B cell (primary cell): ENCODE measurements at regions not wholly inside any gene's neighbourhood (a gene's known extent, or its start where the extent isn't known, plus 50 kb on each side); places are given as distances from the start of the nearest gene placed in this dataset.

ENCODE experiments used
- ATAC-seq: fragments of 200-7000 bp; cut with Tn5 transposase; one replicate; pipeline ENCODE4 v1.10.0; 2021; ENCODE audit warnings: low read depth, mild to moderate bottlenecking, moderate number of reproducible peaks, moderate library complexity
- CTCF ChIA-PET: fragments of 350-600 bp; sonication (Branson Sonifier 250); formaldehyde crosslinking; loops from one replicate; lab custom pipeline; 2021; ENCODE audit warnings: antibody characterized with exemption, inconsistent platforms; lab: Charles Lee
- POLR2A ChIA-PET: fragments of 350-600 bp; sonication (Branson Sonifier 250); formaldehyde crosslinking; loops from one replicate; lab custom pipeline; 2021; ENCODE audit warnings: antibody characterized with exemption; lab: Charles Lee
- DNase-seq: peaks from one replicate; pipeline ENCODE4 v3.0.0; 2013
- H2AFZ ChIP-seq: 2 replicates; pipeline ENCODE4 v1.6.1; 2012; ENCODE audit warnings: mild to moderate bottlenecking, low read depth, low read length; ENCODE audit not compliant: insufficient read depth, poor library complexity, severe bottlenecking
- H3K27ac ChIP-seq, 2 donors: 1 replicate in 1 of 2; 2 replicates in 1 of 2; pipeline ENCODE4 v1.5.1; 2012 to 2013; ENCODE audit warnings: low read length in 2 of 2, mild to moderate bottlenecking in 2 of 2, moderate library complexity in 1 of 2
- H3K27me3 ChIP-seq, 4 experiments: fragments of 200-600 bp in 1 of 4; sonication (generic) in 1 of 4; replicated peaks in 1 of 4; 1 replicate in 2 of 4; 2 replicates in 2 of 4; pipeline versions ENCODE4 v1.6.1 to v1.7.0; 2013 to 2016; ENCODE audit warnings: low read length in 3 of 4, mild to moderate bottlenecking in 2 of 4, mixed read lengths in 1 of 4, moderate library complexity in 1 of 4; ENCODE audit not compliant: insufficient read depth in 4 of 4, control insufficient read depth in 3 of 4; ENCODE audit errors: control extremely low read depth in 1 of 4
- H3K36me3 ChIP-seq, 2 experiments: replicated peaks in 1 of 2; 1 replicate in 1 of 2; 2 replicates in 1 of 2; pipeline versions ENCODE4 v1.6.1 to v1.7.1; 2013; ENCODE audit warnings: low read length in 1 of 2; ENCODE audit not compliant: insufficient read depth in 2 of 2, control insufficient read depth in 1 of 2; ENCODE audit errors: control extremely low read depth in 1 of 2, extremely low read depth in 1 of 2
- H3K4me1 ChIP-seq, 2 donors: fragments of 200-600 bp in 1 of 2; sonication (generic) in 1 of 2; 1 replicate in 1 of 2; 2 replicates in 1 of 2; pipeline versions ENCODE4 v1.5.1 to v1.6.1; 2013 to 2017; ENCODE audit warnings: low read length in 2 of 2; ENCODE audit not compliant: control insufficient read depth in 2 of 2, insufficient read depth in 2 of 2
- H3K4me2 ChIP-seq: replicated peaks from 2 replicates; pipeline ENCODE3; 2012; ENCODE audit warnings: mild to moderate bottlenecking, low read depth, low read length; ENCODE audit not compliant: poor library complexity, severe bottlenecking
- H3K4me3 ChIP-seq, 5 experiments: fragments of 200-600 bp in 1 of 5; sonication (generic) in 1 of 5; 1 replicate in 3 of 5; 2 replicates in 2 of 5; pipeline versions ENCODE4 v1.5.1 to v1.7.0; 2011 to 2016; ENCODE audit warnings: low read length in 4 of 5, mild to moderate bottlenecking in 4 of 5, low read depth in 2 of 5, control low read depth in 1 of 5, moderate library complexity in 1 of 5; ENCODE audit not compliant: insufficient read depth in 1 of 5; ENCODE audit errors: control extremely low read depth in 1 of 5, extremely low read depth in 1 of 5
- H3K79me2 ChIP-seq: fragments of 200-600 bp; sonication (generic); one replicate; pipeline ENCODE4 v1.6.0; 2016; ENCODE audit warnings: low read length; ENCODE audit not compliant: control insufficient read depth, insufficient read depth
- H3K9ac ChIP-seq: fragments of 200-600 bp; sonication (generic); 2 replicates; pipeline ENCODE4 v1.6.1; 2017; ENCODE audit warnings: mild to moderate bottlenecking, low read length, moderate library complexity
- H3K9me3 ChIP-seq, 3 donors: one replicate each; pipeline versions ENCODE4 v1.6.1 to v1.7.1; 2013; ENCODE audit warnings: low read length in 2 of 3; ENCODE audit not compliant: control insufficient read depth in 2 of 3, insufficient read depth in 1 of 3; ENCODE audit errors: control extremely low read depth in 1 of 3
- H4K20me1 ChIP-seq: 2 replicates; pipeline ENCODE4 v1.6.0; 2012; ENCODE audit warnings: mild to moderate bottlenecking, low read length; ENCODE audit not compliant: insufficient read depth, control insufficient read depth, poor library complexity, severe bottlenecking
- H3K27ac Mint-ChIP-seq: one replicate; pipeline ENCODE4 v1.8.0; 2021; ENCODE audit warnings: mixed read lengths
- H3K27me3 Mint-ChIP-seq: one replicate; pipeline ENCODE4 v1.8.0; 2021; ENCODE audit warnings: mixed read lengths
- H3K4me1 Mint-ChIP-seq: one replicate; pipeline ENCODE4 v1.8.0; 2021; ENCODE audit warnings: mixed read lengths
- H3K4me3 Mint-ChIP-seq: one replicate; pipeline ENCODE4 v1.8.0; 2021; ENCODE audit warnings: mixed read lengths
- H3K9me3 Mint-ChIP-seq: one replicate; pipeline ENCODE4 v1.8.0; 2022; ENCODE audit warnings: mixed read lengths; ENCODE audit not compliant: insufficient read depth
- EZH2 ChIP-seq: IDR thresholded peaks from 2 replicates; pipeline ENCODE4 v1.6.1; 2012; ENCODE audit warnings: borderline replicate concordance, low read depth, mild to moderate bottlenecking, moderate library complexity, low read length; ENCODE audit not compliant: insufficient read depth, poor library complexity, severe bottlenecking
- WGBS: methylation state at CpG from one replicate; pipeline ENCODE4 v1.1.5; 2013; ENCODE audit warnings: missing lambda C conversion rate; ENCODE audit not compliant: insufficient coverage; 5-methylcytosine and 5-hydroxymethylcytosine counted together
- intact Hi-C: fragments of 100-400 bp; cut with micrococcal nuclease; formaldehyde crosslinking; loops from one replicate; pipeline ENCODE4 v1.10.0; 2022
- TF ChIP-seq, protein P1 (sequence below): fragments of 200-600 bp; IDR thresholded peaks from one replicate; pipeline ENCODE4 v1.8.0; 2022; ENCODE audit warnings: antibody characterized with exemption, mild to moderate bottlenecking

GRCh38 chr1:96464991-96465390 is 256.6 kb upstream of the PTBP2 start:
- H3K27ac Mint-ChIP-seq: no peak overlapping the region
- Histone ChIP-seq H3K27ac (no peak overlapping the region), H2AFZ (no peak overlapping the region), H3K4me2 (no peak overlapping the region), H3K4me1 (no peaks in the 10 kb centered on the region), H3K36me3 (no peaks in the 10 kb centered on the region), H3K4me3 (no peak overlapping the region), H3K79me2 (no peaks in the 10 kb centered on the region), H3K9ac (no peak overlapping the region), H3K9me3 (no peaks in the 10 kb centered on the region), H4K20me1 (no peaks in the 10 kb centered on the region), H3K27me3 (no peaks in the 10 kb centered on the region)
- no peaks in the 10 kb centered on the region for H3K27me3 Mint-ChIP-seq
- no peaks in the 10 kb centered on the region for H3K4me1 Mint-ChIP-seq
- ChIA-PET POLR2A (no interaction called here), CTCF (no interaction called here)
- DNase-seq (no peak), ATAC-seq (no peak)
- intact Hi-C loops: no loop called here
- TF ChIP-seq, protein P1, sequence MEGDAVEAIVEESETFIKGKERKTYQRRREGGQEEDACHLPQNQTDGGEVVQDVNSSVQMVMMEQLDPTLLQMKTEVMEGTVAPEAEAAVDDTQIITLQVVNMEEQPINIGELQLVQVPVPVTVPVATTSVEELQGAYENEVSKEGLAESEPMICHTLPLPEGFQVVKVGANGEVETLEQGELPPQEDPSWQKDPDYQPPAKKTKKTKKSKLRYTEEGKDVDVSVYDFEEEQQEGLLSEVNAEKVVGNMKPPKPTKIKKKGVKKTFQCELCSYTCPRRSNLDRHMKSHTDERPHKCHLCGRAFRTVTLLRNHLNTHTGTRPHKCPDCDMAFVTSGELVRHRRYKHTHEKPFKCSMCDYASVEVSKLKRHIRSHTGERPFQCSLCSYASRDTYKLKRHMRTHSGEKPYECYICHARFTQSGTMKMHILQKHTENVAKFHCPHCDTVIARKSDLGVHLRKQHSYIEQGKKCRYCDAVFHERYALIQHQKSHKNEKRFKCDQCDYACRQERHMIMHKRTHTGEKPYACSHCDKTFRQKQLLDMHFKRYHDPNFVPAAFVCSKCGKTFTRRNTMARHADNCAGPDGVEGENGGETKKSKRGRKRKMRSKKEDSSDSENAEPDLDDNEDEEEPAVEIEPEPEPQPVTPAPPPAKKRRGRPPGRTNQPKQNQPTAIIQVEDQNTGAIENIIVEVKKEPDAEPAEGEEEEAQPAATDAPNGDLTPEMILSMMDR: no peak
- TF ChIP-seq EZH2: no peak
- no CpG with 5 or more reads among the region's 3 CpGs for WGBS
- H3K4me3 Mint-ChIP-seq: no peak overlapping the region
- no peaks in the 10 kb centered on the region for H3K9me3 Mint-ChIP-seq

DNA sequence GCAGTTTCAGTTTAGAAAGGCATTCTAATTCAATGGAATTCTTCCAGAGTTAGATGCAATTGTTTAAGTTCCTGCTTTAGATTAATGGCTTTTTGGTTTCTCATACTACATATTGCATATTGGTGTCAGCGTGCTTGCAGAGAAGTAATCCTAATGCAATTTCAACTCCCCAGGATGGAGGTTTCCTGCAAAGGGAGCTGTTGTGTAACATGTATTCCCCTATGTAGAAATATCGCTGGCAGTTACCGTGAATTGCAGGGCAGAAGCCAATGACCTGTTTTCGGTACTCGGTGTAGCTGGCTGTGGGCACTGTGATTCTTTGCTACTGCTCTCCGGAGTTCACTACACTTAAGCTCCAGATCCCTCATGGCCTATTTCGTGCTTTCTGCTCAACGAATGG is 256.1 kb upstream of the PTBP2 start:
- ATAC-seq: no peak
- DNase-seq: no peak
- Histone ChIP-seq H3K27ac (no peak overlapping the region), H2AFZ (no peak overlapping the region), H3K27me3 (no peaks in the 10 kb centered on the region), H3K9ac (no peak overlapping the region), H3K4me2 (no peak overlapping the region), H3K36me3 (no peaks in the 10 kb centered on the region), H3K9me3 (no peaks in the 10 kb centered on the region), H3K4me3 (no peak overlapping the region), H3K79me2 (no peaks in the 10 kb centered on the region), H3K4me1 (no peaks in the 10 kb centered on the region), H4K20me1 (no peaks in the 10 kb centered on the region)
- ChIA-PET CTCF (no interaction called here), POLR2A (no interaction called here)
- intact Hi-C loops: no loop called here
- no peak for TF ChIP-seq EZH2
- TF ChIP-seq, protein P1: no peak
- no peaks in the 10 kb centered on the region for H3K4me1 Mint-ChIP-seq
- no peaks in the 10 kb centered on the region for H3K27me3 Mint-ChIP-seq
- no peak overlapping the region for H3K27ac Mint-ChIP-seq
- no peaks in the 10 kb centered on the region for H3K9me3 Mint-ChIP-seq
- WGBS: 95% methylated on average over 5 of the region's 8 CpGs
- no peak overlapping the region for H3K4me3 Mint-ChIP-seq
